HG03457 (cell line): ENCODE measurements at regions not wholly inside any gene's neighbourhood (a gene's known extent, or its start where the extent isn't known, plus 50 kb on each side); places are given as distances from the start of the nearest gene placed in this dataset.
"Not testable (repeated sequence)": the region's sequence is repeated elsewhere in the genome, so short reads cannot be mapped to it uniquely, and the experiment has no call there.

ENCODE experiments used
- ATAC-seq: cut with Tn5 transposase; IDR thresholded peaks from one replicate; pipeline ENCODE4 v1.9.1; 2021; ENCODE audit warnings: moderate number of reproducible peaks; ENCODE audit not compliant: unreplicated experiment

GRCh38 chr4:77501240-77501639 lies 104.4 kb upstream of the CXCL13 start:
- ATAC-seq: no peak

GRCh38 chr4:77501851-77502250 lies 103.8 kb upstream of the CXCL13 start:
- ATAC-seq: no peak

GRCh38 chr4:77504407-77504806 lies 101.2 kb upstream of the CXCL13 start:
- no peak for ATAC-seq

- no peak for ATAC-seq
Observed at GRCh38 chr4:77505275-77505957, 100.2 kb upstream of the CXCL13 start.

- ATAC-seq: no peak
Observed at GRCh38 chr4:77505958-77506319, 99.7 kb upstream of the CXCL13 start.

- ATAC-seq: no peak
Observed at GRCh38 chr4:77510367-77510766, 95.3 kb upstream of the CXCL13 start.

GRCh38 chr4:77525538-77525937 lies 80.1 kb upstream of the CXCL13 start:
- ATAC-seq: no peak

GRCh38 chr4:77527900-77528299 lies 77.7 kb upstream of the CXCL13 start:
- not testable (repeated sequence) for ATAC-seq

- no peak for ATAC-seq
Observed at GRCh38 chr4:77538144-77538543, 67.5 kb upstream of the CXCL13 start.

GRCh38 chr4:77538574-77539157 lies 67.0 kb upstream of the CXCL13 start:
- ATAC-seq: no peak
